Activated naive CD4-positive, alpha-beta T cell treated with anti-CD3 and anti-CD28 coated beads, Interleukin-2, amount 10 ng/mL, durations not matched to agents 7 days and 5 days (primary cell): ENCODE measurements at regions not wholly inside any gene's neighbourhood (a gene's known extent, or its start where the extent isn't known, plus 50 kb on each side); places are given as distances from the start of the nearest gene placed in this dataset.

Source experiments
- CTCF ChIA-PET: fragments of 350-600 bp; sonication (Branson Sonifier 250); formaldehyde crosslinking; loops from one replicate; lab custom pipeline; 2021; ENCODE audit warnings: antibody characterized with exemption; lab: Charles Lee
- DNase-seq: peaks from one replicate; pipeline ENCODE4 v3.0.0-alpha.2; 2020
- H3K27ac Mint-ChIP-seq: one replicate; pipeline ENCODE4 v1.8.0; 2021; ENCODE audit warnings: mild to moderate bottlenecking, moderate library complexity, mixed read lengths
- H3K27me3 Mint-ChIP-seq: one replicate; pipeline ENCODE4 v1.8.0; 2021; ENCODE audit warnings: mild to moderate bottlenecking, mixed read lengths
- H3K36me3 Mint-ChIP-seq: one replicate; pipeline ENCODE4 v1.8.0; 2021; ENCODE audit warnings: mixed read lengths
- H3K4me1 Mint-ChIP-seq: one replicate; pipeline ENCODE4 v1.8.0; 2021; ENCODE audit warnings: mixed read lengths
- H3K4me3 Mint-ChIP-seq: one replicate; pipeline ENCODE4 v1.8.0; 2021; ENCODE audit warnings: mild to moderate bottlenecking, moderate library complexity, mixed read lengths
- H3K9me3 Mint-ChIP-seq: one replicate; pipeline ENCODE4 v1.8.0; 2021; ENCODE audit warnings: mixed read lengths

- DNase-seq: no peak
- Mint-ChIP-seq H3K27me3 (no peaks in the 10 kb centered on the region), H3K36me3 (no peaks in the 10 kb centered on the region), H3K4me1 (no peaks in the 10 kb centered on the region), H3K27ac (no peak overlapping the region), H3K4me3 (no peak overlapping the region), H3K9me3 (no peaks in the 10 kb centered on the region)
- CTCF ChIA-PET: no interaction called here
Observed at GRCh38 chr3:41045491-41045890, 153.8 kb upstream of the CTNNB1 start.

GRCh38 chr3:41050144-41050543 is 149.2 kb upstream of the CTNNB1 start:
- H3K36me3 Mint-ChIP-seq: no peaks in the 10 kb centered on the region
- no peaks in the 10 kb centered on the region for H3K4me1 Mint-ChIP-seq
- no peak for DNase-seq
- no peaks in the 10 kb centered on the region for H3K27me3 Mint-ChIP-seq
- H3K27ac Mint-ChIP-seq: no peak overlapping the region
- H3K4me3 Mint-ChIP-seq: no peak overlapping the region
- CTCF ChIA-PET: no interaction called here
- no peaks in the 10 kb centered on the region for H3K9me3 Mint-ChIP-seq

- Mint-ChIP-seq H3K27me3 (peaks cover 4% of the 10 kb centered on the region), H3K36me3 (no peaks in the 10 kb centered on the region), H3K4me1 (no peaks in the 10 kb centered on the region), H3K27ac (no peak overlapping the region), H3K4me3 (no peak overlapping the region), H3K9me3 (no peaks in the 10 kb centered on the region)
- no peak for DNase-seq
- CTCF ChIA-PET: no interaction called here
Observed at GRCh38 chr3:41053220-41053619, 146.1 kb upstream of the CTNNB1 start.

GRCh38 chr3:41060106-41060505 is 139.2 kb upstream of the CTNNB1 start:
- H3K9me3 Mint-ChIP-seq: no peaks in the 10 kb centered on the region
- CTCF ChIA-PET: no interaction called here
- no peak overlapping the region for H3K4me3 Mint-ChIP-seq
- H3K27me3 Mint-ChIP-seq: peaks cover 8% of the 10 kb centered on the region
- H3K27ac Mint-ChIP-seq: no peak overlapping the region
- H3K4me1 Mint-ChIP-seq: no peaks in the 10 kb centered on the region
- no peaks in the 10 kb centered on the region for H3K36me3 Mint-ChIP-seq
- no peak for DNase-seq

- Mint-ChIP-seq H3K27me3 (peaks cover 3% of the 10 kb centered on the region), H3K4me1 (no peaks in the 10 kb centered on the region), H3K4me3 (no peak overlapping the region), H3K27ac (no peak overlapping the region), H3K36me3 (no peaks in the 10 kb centered on the region), H3K9me3 (no peaks in the 10 kb centered on the region)
- CTCF ChIA-PET: no interaction called here
- DNase-seq: no peak
Observed at GRCh38 chr3:41064070-41064469, 135.2 kb upstream of the CTNNB1 start.

- Mint-ChIP-seq H3K9me3 (no peaks in the 10 kb centered on the region), H3K27me3 (peaks cover 3% of the 10 kb centered on the region), H3K36me3 (no peaks in the 10 kb centered on the region), H3K4me3 (no peak overlapping the region), H3K27ac (no peak overlapping the region), H3K4me1 (no peaks in the 10 kb centered on the region)
- CTCF ChIA-PET: no interaction called here
- DNase-seq: no peak
Observed at GRCh38 chr3:41064526-41064925, 134.8 kb upstream of the CTNNB1 start.

- DNase-seq: no peak
- CTCF ChIA-PET: no interaction called here
- H3K9me3 Mint-ChIP-seq: no peaks in the 10 kb centered on the region
- no peak overlapping the region for H3K27ac Mint-ChIP-seq
- H3K4me3 Mint-ChIP-seq: no peak overlapping the region
- H3K4me1 Mint-ChIP-seq: no peaks in the 10 kb centered on the region
- H3K36me3 Mint-ChIP-seq: no peaks in the 10 kb centered on the region
- peaks cover 3% of the 10 kb centered on the region for H3K27me3 Mint-ChIP-seq
Observed at GRCh38 chr3:41065340-41065739, 134.0 kb upstream of the CTNNB1 start.

- Mint-ChIP-seq H3K27me3 (no peaks in the 10 kb centered on the region), H3K9me3 (no peaks in the 10 kb centered on the region), H3K4me3 (no peak overlapping the region), H3K4me1 (no peaks in the 10 kb centered on the region), H3K36me3 (no peaks in the 10 kb centered on the region), H3K27ac (no peak overlapping the region)
- DNase-seq: no peak
- CTCF ChIA-PET: no interaction called here
Observed at GRCh38 chr3:41073190-41073589, 126.1 kb upstream of the CTNNB1 start.

- no peak overlapping the region for H3K4me3 Mint-ChIP-seq
- CTCF ChIA-PET: no interaction called here
- no peaks in the 10 kb centered on the region for H3K9me3 Mint-ChIP-seq
- no peaks in the 10 kb centered on the region for H3K27me3 Mint-ChIP-seq
- no peak overlapping the region for H3K27ac Mint-ChIP-seq
- no peak for DNase-seq
- no peaks in the 10 kb centered on the region for H3K36me3 Mint-ChIP-seq
- no peaks in the 10 kb centered on the region for H3K4me1 Mint-ChIP-seq
Observed at GRCh38 chr3:41075975-41076374, 123.3 kb upstream of the CTNNB1 start.

- Mint-ChIP-seq H3K27me3 (no peaks in the 10 kb centered on the region), H3K4me3 (no peak overlapping the region), H3K27ac (no peak overlapping the region), H3K36me3 (no peaks in the 10 kb centered on the region), H3K9me3 (no peaks in the 10 kb centered on the region), H3K4me1 (no peaks in the 10 kb centered on the region)
- CTCF ChIA-PET: no interaction called here
- DNase-seq: no peak
Observed at GRCh38 chr3:41076399-41076798, 122.9 kb upstream of the CTNNB1 start.

- Mint-ChIP-seq H3K27me3 (no peaks in the 10 kb centered on the region), H3K27ac (no peak overlapping the region), H3K36me3 (no peaks in the 10 kb centered on the region), H3K9me3 (no peaks in the 10 kb centered on the region), H3K4me1 (no peaks in the 10 kb centered on the region), H3K4me3 (no peak overlapping the region)
- no peak for DNase-seq
- CTCF ChIA-PET: no interaction called here
Observed at GRCh38 chr3:41080141-41080540, 119.2 kb upstream of the CTNNB1 start.

GRCh38 chr3:41088882-41089281 is 110.4 kb upstream of the CTNNB1 start:
- Mint-ChIP-seq H3K4me3 (no peak overlapping the region), H3K36me3 (no peaks in the 10 kb centered on the region), H3K27ac (no peak overlapping the region), H3K27me3 (no peaks in the 10 kb centered on the region), H3K9me3 (no peaks in the 10 kb centered on the region), H3K4me1 (no peaks in the 10 kb centered on the region)
- CTCF ChIA-PET: no interaction called here
- no peak for DNase-seq

GRCh38 chr3:41089566-41089965 is 109.7 kb upstream of the CTNNB1 start:
- CTCF ChIA-PET: no interaction called here
- Mint-ChIP-seq H3K27me3 (no peaks in the 10 kb centered on the region), H3K9me3 (no peaks in the 10 kb centered on the region), H3K4me3 (no peak overlapping the region), H3K27ac (no peak overlapping the region), H3K4me1 (no peaks in the 10 kb centered on the region), H3K36me3 (no peaks in the 10 kb centered on the region)
- DNase-seq: no peak

- CTCF ChIA-PET: no interaction called here
- Mint-ChIP-seq H3K4me3 (no peak overlapping the region), H3K27me3 (no peaks in the 10 kb centered on the region), H3K36me3 (no peaks in the 10 kb centered on the region), H3K4me1 (no peaks in the 10 kb centered on the region), H3K27ac (no peak overlapping the region), H3K9me3 (no peaks in the 10 kb centered on the region)
- no peak for DNase-seq
Observed at GRCh38 chr3:41092844-41093243, 106.5 kb upstream of the CTNNB1 start.

- CTCF ChIA-PET: no interaction called here
- Mint-ChIP-seq H3K27me3 (no peaks in the 10 kb centered on the region), H3K27ac (no peak overlapping the region), H3K4me3 (no peak overlapping the region), H3K36me3 (no peaks in the 10 kb centered on the region), H3K4me1 (no peaks in the 10 kb centered on the region), H3K9me3 (no peaks in the 10 kb centered on the region)
- DNase-seq: no peak
Observed at GRCh38 chr3:41093476-41093875, 105.8 kb upstream of the CTNNB1 start.

GRCh38 chr3:41094351-41094750 is 105.0 kb upstream of the CTNNB1 start:
- CTCF ChIA-PET: no interaction called here
- Mint-ChIP-seq H3K4me3 (no peak overlapping the region), H3K27me3 (no peaks in the 10 kb centered on the region), H3K36me3 (no peaks in the 10 kb centered on the region), H3K4me1 (no peaks in the 10 kb centered on the region), H3K9me3 (no peaks in the 10 kb centered on the region), H3K27ac (no peak overlapping the region)
- no peak for DNase-seq
